ENCODE measurements at regions not wholly inside any gene's neighbourhood (a gene's known extent, or its start where the extent isn't known, plus 50 kb on each side); places are given as distances from the start of the nearest gene placed in this dataset.

- Histone ChIP-seq H3K79me2 (ENCODE audit: insufficient read depth, low read depth, low read length) (no peaks in the 10 kb centered on the region), H3K4me2 (ENCODE audit: low read length) (no peak overlapping the region), H3K27ac (ENCODE audit: low read depth, low read length, poor library complexity, severe bottlenecking) (no peak overlapping the region), H3K4me1 (ENCODE audit: insufficient read depth, low read length, poor library complexity, severe bottlenecking) (no peaks in the 10 kb centered on the region), H3K36me3 (ENCODE audit: insufficient read depth, low read length) (no peaks in the 10 kb centered on the region), H2AFZ (ENCODE audit: low read length) (no peak overlapping the region), H3K4me3 (ENCODE audit: low read depth, low read length, poor library complexity, severe bottlenecking) (no peak overlapping the region), H4K20me1 (ENCODE audit: insufficient read depth, low read length) (no peaks in the 10 kb centered on the region), H3K9me3 (ENCODE audit: low read length) (no peaks in the 10 kb centered on the region), H3K9me2 (ENCODE audit: insufficient read depth, low read length) (no peaks in the 10 kb centered on the region)
- no TSS peak for BruUV-seq (replicated peaks)
- no peak for DNase-seq (ENCODE audit: low spot score)
- ChIA-PET POLR2A (interaction anchor here (0.6 to 1.1 kb wide), 3 partner anchors 10 to 68 kb away, joined by 3 to 6 read pairs (median 4); no protein-coding TSS in a partner anchor), CTCF (ENCODE audit: unreplicated experiment) (interaction anchor here (0.6 kb wide), 1 partner anchor 99 kb away, joined by 3 read pairs; no protein-coding TSS in a partner anchor)
- intact Hi-C loops (cut with micrococcal nuclease; ENCODE audit: unreplicated experiment), result no loop called here
- TF ChIP-seq EZH2phosphoT487 (IDR thresholded peaks at IDR 0.05; ENCODE audit: borderline replicate concordance, low read depth, low read length) (no peak), CTCF (conservative IDR thresholded peaks at IDR 0.05; ENCODE audit: low read length) (no peak)
These were observed 104.9 kb upstream of the LGSN start for GRCh38 chr6:63424636-63425035.

GRCh38 chr6:63425493-63425892 is 105.7 kb upstream of the LGSN start:
- CTCF ChIA-PET (ENCODE audit: unreplicated experiment), result no interaction called here

More at GRCh38 chr6:63425493-63425892, 105.7 kb upstream of the LGSN start:
- H3K4me2 ChIP-seq (ENCODE audit: low read length), result no peak overlapping the region
- no peak for DNase-seq (ENCODE audit: low spot score)
- no peaks in the 10 kb centered on the region for H3K36me3 ChIP-seq (ENCODE audit: insufficient read depth, low read length)
- no peak overlapping the region for H2AFZ ChIP-seq (ENCODE audit: low read length)
- no TSS peak for BruUV-seq (replicated peaks)
- H3K27ac ChIP-seq (ENCODE audit: low read depth, low read length, poor library complexity, severe bottlenecking), result no peak overlapping the region
- no peaks in the 10 kb centered on the region for H3K4me1 ChIP-seq (ENCODE audit: insufficient read depth, low read length, poor library complexity, severe bottlenecking)
- TF ChIP-seq EZH2phosphoT487 (IDR thresholded peaks at IDR 0.05; ENCODE audit: borderline replicate concordance, low read depth, low read length) (no peak), CTCF (conservative IDR thresholded peaks at IDR 0.05; ENCODE audit: low read length) (no peak)
- H3K79me2 ChIP-seq (ENCODE audit: insufficient read depth, low read depth, low read length), result no peaks in the 10 kb centered on the region
- no peaks in the 10 kb centered on the region for H3K9me3 ChIP-seq (ENCODE audit: low read length)
- no peak overlapping the region for H3K4me3 ChIP-seq (ENCODE audit: low read depth, low read length, poor library complexity, severe bottlenecking)
- no peaks in the 10 kb centered on the region for H3K9me2 ChIP-seq (ENCODE audit: insufficient read depth, low read length)
- POLR2A ChIA-PET, result interaction anchor here (1.1 kb wide), 1 partner anchor 11 kb away, joined by 3 read pairs; no protein-coding TSS in a partner anchor
- H4K20me1 ChIP-seq (ENCODE audit: insufficient read depth, low read length), result no peaks in the 10 kb centered on the region
- intact Hi-C loops (cut with micrococcal nuclease; ENCODE audit: unreplicated experiment), result no loop called here
